GM21717 (cell line): ENCODE measurements at regions not wholly inside any gene's neighbourhood (a gene's known extent, or its start where the extent isn't known, plus 50 kb on each side); places are given as distances from the start of the nearest gene placed in this dataset.
"Not testable (repeated sequence)": the region's sequence is repeated elsewhere in the genome, so short reads cannot be mapped to it uniquely, and the experiment has no call there.

Source experiments
- ATAC-seq: cut with Tn5 transposase; IDR thresholded peaks from one replicate; pipeline ENCODE4 v1.9.1; 2021; ENCODE audit warnings: mild to moderate bottlenecking, moderate library complexity; ENCODE audit not compliant: unreplicated experiment

GRCh38 chr1:194774535-194774934 is 1588.1 kb upstream of the B3GALT2 start:
- no peak for ATAC-seq

GRCh38 chr1:194755241-194755994 is 1569.0 kb upstream of the B3GALT2 start:
- ATAC-seq = no peak

- ATAC-seq = not testable (repeated sequence)
Observed at GRCh38 chr1:194738843-194739242, 1552.4 kb upstream of the B3GALT2 start.

- no peak for ATAC-seq
Observed at GRCh38 chr1:194734970-194735369, 1548.6 kb upstream of the B3GALT2 start.

GRCh38 chr1:194731025-194731424 is 1544.6 kb upstream of the B3GALT2 start:
- no peak for ATAC-seq

- ATAC-seq = no peak
Observed at GRCh38 chr1:194730304-194730703, 1543.9 kb upstream of the B3GALT2 start.

GRCh38 chr1:194723067-194723466 is 1536.7 kb upstream of the B3GALT2 start:
- no peak for ATAC-seq

- ATAC-seq = no peak
Observed at GRCh38 chr1:194717941-194718340, 1531.5 kb upstream of the B3GALT2 start.

GRCh38 chr1:194717334-194717733 is 1530.9 kb upstream of the B3GALT2 start:
- no peak for ATAC-seq

GRCh38 chr1:194710671-194711070 is 1524.3 kb upstream of the B3GALT2 start:
- no peak for ATAC-seq

- ATAC-seq = no peak
Observed at GRCh38 chr1:194709439-194709838, 1523.0 kb upstream of the B3GALT2 start.

GRCh38 chr1:194707074-194707473 is 1520.7 kb upstream of the B3GALT2 start:
- ATAC-seq = no peak

GRCh38 chr1:194705123-194705854 is 1518.9 kb upstream of the B3GALT2 start:
- ATAC-seq = peak; percentile 97

GRCh38 chr1:194698908-194699318 is 1512.5 kb upstream of the B3GALT2 start:
- no peak for ATAC-seq

GRCh38 chr1:194693244-194693643 is 1506.8 kb upstream of the B3GALT2 start:
- ATAC-seq = no peak

GRCh38 chr1:194684636-194685035 is 1498.2 kb upstream of the B3GALT2 start:
- no peak for ATAC-seq

GRCh38 chr1:194658090-194658439 is 1471.7 kb upstream of the B3GALT2 start:
- peak; percentile 50 for ATAC-seq

- no peak for ATAC-seq
Observed at GRCh38 chr1:194654956-194655355, 1468.5 kb upstream of the B3GALT2 start.

- ATAC-seq = no peak
Observed at GRCh38 chr1:194653385-194653784, 1467.0 kb upstream of the B3GALT2 start.

GRCh38 chr1:194647118-194647517 is 1460.7 kb upstream of the B3GALT2 start:
- no peak for ATAC-seq

GRCh38 chr1:194644528-194644927 is 1458.1 kb upstream of the B3GALT2 start:
- no peak for ATAC-seq

- no peak for ATAC-seq
Observed at GRCh38 chr1:194640322-194640721, 1453.9 kb upstream of the B3GALT2 start.
